ENCODE measurements at regions not wholly inside any gene's neighbourhood (a gene's known extent, or its start where the extent isn't known, plus 50 kb on each side); places are given as distances from the start of the nearest gene placed in this dataset.

DNA sequence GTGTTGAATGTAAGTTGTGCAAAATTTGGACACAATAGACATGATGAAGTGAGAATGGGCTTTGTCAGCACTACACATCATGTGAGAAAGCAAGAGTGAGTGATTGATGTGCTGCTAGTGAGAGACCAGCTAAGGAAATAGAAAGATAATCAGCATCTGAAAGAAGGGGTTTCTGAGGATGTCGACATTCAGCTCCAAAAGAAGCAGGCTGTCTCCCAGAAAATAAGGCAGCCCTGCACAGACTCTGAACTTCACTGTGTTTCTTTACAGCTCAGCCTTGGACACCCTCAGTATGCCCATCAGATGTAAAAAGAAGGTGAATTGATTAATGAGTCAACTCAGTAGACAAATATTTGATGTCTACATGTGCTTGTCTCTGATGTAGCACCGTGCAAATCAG, 80.8 kb upstream of the ADCY2 start:
- TF ChIP-seq, protein P1, sequence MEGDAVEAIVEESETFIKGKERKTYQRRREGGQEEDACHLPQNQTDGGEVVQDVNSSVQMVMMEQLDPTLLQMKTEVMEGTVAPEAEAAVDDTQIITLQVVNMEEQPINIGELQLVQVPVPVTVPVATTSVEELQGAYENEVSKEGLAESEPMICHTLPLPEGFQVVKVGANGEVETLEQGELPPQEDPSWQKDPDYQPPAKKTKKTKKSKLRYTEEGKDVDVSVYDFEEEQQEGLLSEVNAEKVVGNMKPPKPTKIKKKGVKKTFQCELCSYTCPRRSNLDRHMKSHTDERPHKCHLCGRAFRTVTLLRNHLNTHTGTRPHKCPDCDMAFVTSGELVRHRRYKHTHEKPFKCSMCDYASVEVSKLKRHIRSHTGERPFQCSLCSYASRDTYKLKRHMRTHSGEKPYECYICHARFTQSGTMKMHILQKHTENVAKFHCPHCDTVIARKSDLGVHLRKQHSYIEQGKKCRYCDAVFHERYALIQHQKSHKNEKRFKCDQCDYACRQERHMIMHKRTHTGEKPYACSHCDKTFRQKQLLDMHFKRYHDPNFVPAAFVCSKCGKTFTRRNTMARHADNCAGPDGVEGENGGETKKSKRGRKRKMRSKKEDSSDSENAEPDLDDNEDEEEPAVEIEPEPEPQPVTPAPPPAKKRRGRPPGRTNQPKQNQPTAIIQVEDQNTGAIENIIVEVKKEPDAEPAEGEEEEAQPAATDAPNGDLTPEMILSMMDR (IDR thresholded peaks at IDR 0.05), result no peak
- no peak for TF ChIP-seq ZFX (IDR thresholded peaks at IDR 0.05; ENCODE audit: borderline replicate concordance)
